HG03378 (cell line): ENCODE measurements at regions not wholly inside any gene's neighbourhood (a gene's known extent, or its start where the extent isn't known, plus 50 kb on each side); places are given as distances from the start of the nearest gene placed in this dataset.
"Not testable (repeated sequence)": the region's sequence is repeated elsewhere in the genome, so short reads cannot be mapped to it uniquely, and the experiment has no call there.

Experiments used
- ATAC-seq: cut with Tn5 transposase; IDR thresholded peaks from one replicate; pipeline ENCODE4 v1.9.1; 2021; ENCODE audit warnings: mild to moderate bottlenecking, moderate library complexity; ENCODE audit not compliant: unreplicated experiment

- ATAC-seq: peak; percentile 53
Measured at GRCh38 chr16:22436823-22437652, 62.6 kb upstream of the CDR2 start.

- peak; percentile 42 for ATAC-seq
Measured at GRCh38 chr16:22436326-22436822, 62.0 kb upstream of the CDR2 start.

- not testable (repeated sequence) for ATAC-seq
Measured at GRCh38 chr16:22431314-22431713, 56.9 kb upstream of the CDR2 start.

GRCh38 chr16:22428654-22429053 is 54.2 kb upstream of the CDR2 start:
- ATAC-seq: no peak

GRCh38 chr16:22427556-22427955 is 53.1 kb upstream of the CDR2 start:
- ATAC-seq: no peak

GRCh38 chr16:22425847-22426246 is 51.4 kb upstream of the CDR2 start:
- ATAC-seq: no peak

- no peak for ATAC-seq
Measured at GRCh38 chr16:22425036-22425801, 50.8 kb upstream of the CDR2 start.

GRCh38 chr16:22424161-22424937 is 49.9 kb upstream of the CDR2 start:
- no peak for ATAC-seq
